Bronchial epithelial cell (primary cell): ENCODE measurements at regions not wholly inside any gene's neighbourhood (a gene's known extent, or its start where the extent isn't known, plus 50 kb on each side); places are given as distances from the start of the nearest gene placed in this dataset.

Experiments
- DNase-seq: peaks from one replicate; pipeline ENCODE4 v3.0.0-alpha.2; 2010; ENCODE audit warnings: low read depth
- FAIRE-seq: peaks from 2 replicates; lab custom pipeline; 2011; peaks lifted over from hg19 to GRCh38; lab: Jason Lieb, UNC
- H3K27me3 ChIP-seq: 2 replicates; pipeline ENCODE4 v1.5.1; 2011; ENCODE audit warnings: low read length; ENCODE audit not compliant: control insufficient read depth, insufficient read depth
- H3K36me3 ChIP-seq: 2 replicates; pipeline ENCODE4 v1.5.1; 2011; ENCODE audit warnings: low read length; ENCODE audit not compliant: control insufficient read depth, insufficient read depth
- H3K4me3 ChIP-seq: 2 replicates; pipeline ENCODE4 v1.5.1; 2011; ENCODE audit warnings: mild to moderate bottlenecking, low read depth, low read length, control low read depth
- CTCF ChIP-seq: IDR thresholded peaks from 2 replicates; pipeline ENCODE4 v1.5.1; 2011; ENCODE audit warnings: mild to moderate bottlenecking, moderate library complexity, low read length, control low read depth, inconsistent platforms; ENCODE audit not compliant: insufficient read depth, severe bottlenecking

- H3K36me3 ChIP-seq: no peaks in the 10 kb centered on the region
- TF ChIP-seq CTCF: no peak
- FAIRE-seq (no peak), DNase-seq (no peak)
- H3K4me3 ChIP-seq: no peak overlapping the region
- H3K27me3 ChIP-seq: no peaks in the 10 kb centered on the region
These were observed 583.9 kb upstream of the API5 start for GRCh38 chr11:42727879-42728278.

- no peak for TF ChIP-seq CTCF
- H3K27me3 ChIP-seq: no peaks in the 10 kb centered on the region
- DNase-seq: no peak
- no peaks in the 10 kb centered on the region for H3K36me3 ChIP-seq
- no peak overlapping the region for H3K4me3 ChIP-seq
- no peak for FAIRE-seq
These were observed 549.4 kb upstream of the API5 start for GRCh38 chr11:42762348-42762747.

- Histone ChIP-seq H3K27me3 (no peaks in the 10 kb centered on the region), H3K36me3 (no peaks in the 10 kb centered on the region), H3K4me3 (no peak overlapping the region)
- TF ChIP-seq CTCF: no peak
- FAIRE-seq (no peak), DNase-seq (no peak)
These were observed 546.9 kb upstream of the API5 start for GRCh38 chr11:42764936-42765335.

GRCh38 chr11:42768576-42768975 is 543.2 kb upstream of the API5 start:
- DNase-seq: no peak
- no peak for FAIRE-seq
- H3K4me3 ChIP-seq: no peak overlapping the region
- no peaks in the 10 kb centered on the region for H3K36me3 ChIP-seq
- TF ChIP-seq CTCF: no peak
- no peaks in the 10 kb centered on the region for H3K27me3 ChIP-seq

GRCh38 chr11:42770444-42771065 is 541.2 kb upstream of the API5 start:
- TF ChIP-seq CTCF: peak; percentile 37
- FAIRE-seq: no peak
- H3K4me3 ChIP-seq: no peak overlapping the region
- peak; percentile 9 for DNase-seq
- H3K36me3 ChIP-seq: no peaks in the 10 kb centered on the region
- H3K27me3 ChIP-seq: no peaks in the 10 kb centered on the region

- FAIRE-seq: no peak
- H3K27me3 ChIP-seq: no peaks in the 10 kb centered on the region
- no peak overlapping the region for H3K4me3 ChIP-seq
- DNase-seq: no peak
- no peaks in the 10 kb centered on the region for H3K36me3 ChIP-seq
- TF ChIP-seq CTCF: no peak
These were observed 538.9 kb upstream of the API5 start for GRCh38 chr11:42772886-42773285.
